ENCODE measurements at regions not wholly inside any gene's neighbourhood (a gene's known extent, or its start where the extent isn't known, plus 50 kb on each side); places are given as distances from the start of the nearest gene placed in this dataset.

GRCh38 chrX:45524805-45525204, 324.1 kb upstream of the DIPK2B start:
- H3K9me3 ChIP-seq (replicated peaks; ENCODE audit: control insufficient read depth, insufficient read depth, low read length), result no peaks in the 10 kb centered on the region
- no peaks in the 10 kb centered on the region for H3K9me1 ChIP-seq (replicated peaks; ENCODE audit: control insufficient read depth, extremely low read depth, insufficient read depth, low read length)
- no peak overlapping the region for H3K4me2 ChIP-seq (ENCODE audit: insufficient read depth, low read length)
- no peak overlapping the region for H3K27ac ChIP-seq (ENCODE audit: insufficient read depth, low read depth, low read length)
- H3K4me1 ChIP-seq (ENCODE audit: control insufficient read depth, extremely low read depth, insufficient read depth, low read length), result peaks cover 4% of the 10 kb centered on the region
- dilution Hi-C loops (cut with MboI; ENCODE audit: extremely low pct_ligation_motif_present, low sequenced_read_pairs) (no loop called here), intact Hi-C loops (cut with micrococcal nuclease) (loop anchor here (1.0 kb wide), 1 partner anchor 222 kb away; no protein-coding TSS in a partner anchor)
- H3K36me3 ChIP-seq (ENCODE audit: control insufficient read depth in 2 of 2, extremely low read depth in 1 of 2, insufficient read depth in 2 of 2, low read length in 2 of 2), result no peaks in the 10 kb centered on the region
- no peak overlapping the region for H2AFZ ChIP-seq (ENCODE audit: low read depth, low read length)
- DNase-seq (ENCODE audit: low read depth, low spot score) (no peak), FAIRE-seq (no peak)
- H3K9ac ChIP-seq (replicated peaks; ENCODE audit: extremely low read depth, insufficient read depth, low read length), result no peak overlapping the region
- ChIA-PET POLR2A (no interaction called here), CTCF (interaction anchor here (1.0 to 1.6 kb wide), 2 partner anchors 9 to 95 kb away, joined by 3 read pairs; no protein-coding TSS in a partner anchor)
- H4K20me1 ChIP-seq (replicated peaks; ENCODE audit: control insufficient read depth, extremely low read depth, insufficient read depth, low read length), result no peaks in the 10 kb centered on the region
- H3K4me3 ChIP-seq (replicated peaks in 1 of 3; ENCODE audit: insufficient read depth in 1 of 3, low read depth in 1 of 3, low read length in 3 of 3), result no peak overlapping the region
- BruUV-seq (replicated peaks), result no TSS peak
- TF ChIP-seq MAX (IDR thresholded peaks at IDR 0.05; ENCODE audit: insufficient read depth, insufficient read length) (no peak), CTCF (IDR thresholded peaks at IDR 0.05; ENCODE audit: extremely low read depth in 1 of 2, insufficient read depth in 1 of 2, low read depth in 1 of 2, low read length in 2 of 2) (no peak), POLR2AphosphoS5 (IDR thresholded peaks at IDR 0.05; ENCODE audit: insufficient read depth, low read depth, low read length) (no peak), EZH2 (IDR thresholded peaks at IDR 0.05; ENCODE audit: borderline replicate concordance, low read depth, low read length, severe bottlenecking) (no peak), POLR2A (IDR thresholded peaks at IDR 0.05; ENCODE audit: low read depth, low read length) (no peak), MYC (IDR thresholded peaks at IDR 0.05; ENCODE audit: low read depth, low read length) (no peak), JUN (IDR thresholded peaks at IDR 0.05; ENCODE audit: borderline replicate concordance, insufficient read depth, insufficient read length, low read depth) (no peak), FOS (IDR thresholded peaks at IDR 0.05; ENCODE audit: borderline replicate concordance, insufficient read depth, low read length) (no peak), GATA2 (IDR thresholded peaks at IDR 0.05; ENCODE audit: insufficient read depth, insufficient read length, low read depth, low read length) (no peak)
- H3K27me3 ChIP-seq (ENCODE audit: control insufficient read depth in 2 of 2, insufficient read depth in 2 of 2, low read length in 2 of 2), result no peaks in the 10 kb centered on the region
- H3K79me2 ChIP-seq (ENCODE audit: control insufficient read depth, insufficient read depth, low read length), result no peaks in the 10 kb centered on the region
